ENCODE measurements at regions not wholly inside any gene's neighbourhood (a gene's known extent, or its start where the extent isn't known, plus 50 kb on each side); places are given as distances from the start of the nearest gene placed in this dataset.

DNA sequence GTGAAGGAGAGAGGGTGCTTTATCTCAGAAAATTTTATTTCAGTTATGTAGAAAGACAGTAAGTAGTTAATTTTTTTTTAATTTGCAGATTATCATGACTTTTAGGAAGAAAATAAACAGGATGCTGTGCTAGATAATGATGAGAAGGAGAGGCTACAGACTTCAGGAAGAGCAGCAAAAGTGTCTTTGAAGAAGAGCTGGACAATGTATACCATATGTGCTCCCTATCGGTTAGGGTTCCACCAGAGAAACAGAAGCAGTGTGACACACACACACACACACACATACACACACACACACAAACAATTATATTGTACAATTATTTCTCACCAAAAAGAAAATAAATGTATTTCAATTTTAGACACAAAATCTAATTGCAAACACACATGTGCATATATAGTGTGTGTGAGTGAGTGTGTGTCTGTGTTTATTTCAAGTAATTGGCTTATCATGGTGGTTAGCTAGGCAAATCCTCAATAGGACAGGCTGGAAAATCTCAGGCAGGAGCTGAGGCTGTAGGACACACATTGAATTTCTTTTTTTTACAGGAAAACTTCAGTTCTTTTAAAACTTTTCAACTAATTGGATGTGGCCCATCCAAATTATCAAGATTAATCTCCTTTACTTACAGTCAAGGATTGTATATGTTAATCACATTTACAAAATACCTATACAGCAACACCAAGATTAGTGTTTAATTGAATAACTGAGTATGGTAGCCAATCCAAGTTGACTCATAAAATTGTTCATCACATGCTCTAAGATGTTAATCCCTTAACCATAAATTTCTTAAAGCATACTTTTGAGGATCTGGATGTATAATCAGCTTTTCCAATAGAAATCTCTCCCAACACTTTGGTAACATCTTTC is 235.8 kb upstream of the DCN start:
- no peak for DNase-seq

DNA sequence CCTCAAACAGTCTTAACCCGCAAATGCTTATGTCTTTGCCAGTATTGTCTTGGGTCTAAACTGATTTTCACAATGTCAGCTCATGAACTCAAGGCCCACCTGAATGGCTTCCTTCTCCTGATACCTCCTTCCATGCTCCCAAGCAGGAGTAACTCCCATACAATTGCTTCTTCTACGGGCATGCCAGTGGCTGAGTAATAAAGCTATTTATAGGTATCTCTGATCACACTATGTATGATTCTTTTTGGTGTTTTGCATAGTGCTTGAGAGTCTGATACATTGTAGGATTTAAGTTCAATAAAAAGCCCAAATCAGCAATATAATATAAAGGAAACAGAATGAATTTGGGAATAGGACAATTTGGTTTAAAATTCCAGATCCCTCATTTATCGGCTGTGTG is 235.0 kb upstream of the DCN start:
- DNase-seq: no peak

DNA sequence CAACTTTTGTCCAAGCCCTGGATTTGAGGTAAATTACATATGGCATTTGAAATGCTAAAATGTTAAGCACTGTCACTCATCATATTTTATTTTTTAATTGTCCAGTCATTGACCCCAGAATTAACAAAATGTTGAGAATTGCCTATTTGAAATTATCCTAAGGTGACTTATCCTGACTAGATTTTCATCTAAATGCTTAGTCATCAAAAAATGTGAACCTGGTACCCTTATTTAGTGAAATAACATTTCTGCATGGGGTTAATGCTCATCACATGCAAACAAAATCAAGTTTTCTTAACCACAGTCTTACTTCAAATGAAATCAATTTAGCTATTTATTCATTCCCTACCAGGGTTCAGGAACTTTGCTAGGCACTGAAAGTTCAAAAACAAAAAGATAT is 232.0 kb upstream of the DCN start:
- DNase-seq: no peak

DNA sequence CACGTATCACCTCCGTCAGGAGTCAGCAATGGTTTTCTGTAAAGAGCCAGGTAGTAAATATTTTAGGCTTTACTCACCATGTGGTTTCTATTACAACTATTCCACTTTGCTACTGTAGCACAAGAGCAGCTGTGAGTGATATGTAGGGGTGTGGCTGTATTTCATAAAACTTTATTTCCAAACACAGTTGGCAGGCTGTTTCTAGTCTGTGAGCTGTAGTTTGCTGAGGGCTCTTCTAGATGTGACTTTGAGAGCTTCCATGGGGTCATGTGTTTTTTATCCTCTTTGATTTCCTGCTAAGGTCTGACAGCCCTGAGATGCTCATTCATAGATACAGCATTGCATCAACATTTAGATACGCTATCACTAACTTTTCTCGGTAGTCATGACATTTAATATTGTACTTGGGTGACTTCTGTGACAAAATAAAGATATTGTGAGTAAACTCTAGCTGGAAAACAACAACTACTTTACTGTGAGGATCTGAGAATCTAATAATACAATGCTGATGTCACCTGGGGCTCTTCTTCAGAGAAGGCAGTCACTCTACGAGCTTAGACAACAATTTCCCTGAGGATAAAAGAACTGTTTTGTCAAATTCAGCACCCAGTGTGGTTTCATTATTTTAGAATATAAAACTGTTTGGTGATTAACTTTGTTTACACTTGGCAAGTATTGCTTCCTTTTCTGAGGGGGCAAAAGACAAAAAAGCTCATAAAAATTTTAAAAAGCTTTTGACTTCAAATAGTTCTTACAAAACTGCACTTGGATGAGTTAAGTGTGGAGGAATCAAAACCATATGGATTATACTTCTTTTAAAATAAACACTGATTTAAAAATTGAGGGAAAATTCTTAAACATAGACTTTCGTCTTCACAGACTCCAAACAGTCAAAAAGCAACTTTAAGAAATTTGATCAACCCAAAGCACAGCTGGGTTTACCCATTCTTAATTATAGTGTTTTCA is 231.2 kb upstream of the DCN start:
- peak; percentile 55 for DNase-seq

DNA sequence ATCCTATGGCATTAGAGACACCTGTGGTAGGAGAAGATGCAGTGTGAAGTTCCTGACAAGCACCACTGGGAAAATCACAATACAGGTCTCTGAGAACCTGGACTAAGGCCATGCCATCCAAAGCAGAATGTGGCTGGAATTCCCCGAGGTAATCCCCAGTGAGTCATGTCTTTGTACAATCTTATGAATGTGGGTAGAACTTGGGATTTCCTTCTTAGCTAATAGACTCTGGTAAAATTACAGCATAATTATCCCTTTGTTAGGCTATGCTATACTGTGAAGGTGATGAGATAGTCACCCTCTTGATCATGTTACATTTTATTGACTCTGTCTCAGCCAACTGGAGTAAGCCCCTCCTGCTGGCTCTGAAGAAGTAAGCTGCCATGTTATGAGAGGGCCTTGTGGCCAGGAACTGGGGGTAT is 224.3 kb upstream of the DCN start:
- no peak for DNase-seq

DNA sequence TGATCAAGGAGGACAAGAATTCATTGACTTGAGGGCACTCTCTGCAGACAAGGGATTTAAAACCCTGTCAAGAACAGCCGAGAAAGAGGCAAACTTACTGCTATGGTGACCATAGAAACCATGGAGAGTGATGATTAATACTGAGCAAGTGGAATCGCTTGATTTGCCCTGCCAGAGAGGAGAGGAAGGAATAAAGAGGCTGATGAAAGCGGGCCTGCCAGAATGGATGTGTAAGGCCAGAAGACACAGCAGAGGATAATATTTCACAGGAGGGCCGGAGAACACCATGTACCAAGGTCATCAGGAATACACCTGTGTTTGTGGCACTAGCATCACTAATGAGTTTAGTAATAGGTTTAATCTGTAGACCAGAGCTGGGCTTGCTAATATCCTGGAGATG is 221.8 kb upstream of the DCN start:
- no peak for DNase-seq

DNA sequence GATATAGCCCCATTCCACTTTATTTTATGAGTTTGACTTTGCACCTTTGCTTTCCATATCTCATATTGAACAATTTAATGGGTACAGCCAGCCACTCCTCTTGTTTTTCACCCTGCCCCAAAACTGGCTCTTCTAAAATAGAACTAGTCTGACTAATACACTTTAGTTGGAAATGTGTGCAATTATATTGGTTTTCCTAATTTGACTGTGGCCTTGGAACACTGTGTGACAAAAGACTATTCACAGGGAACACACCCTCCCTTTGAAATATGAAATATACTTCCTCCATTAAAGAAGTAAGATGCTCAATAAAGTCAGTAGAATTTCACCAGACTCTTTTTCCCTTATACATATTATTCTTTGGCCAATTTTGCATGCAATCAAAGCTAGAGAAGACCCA is 218.6 kb upstream of the DCN start:
- DNase-seq: no peak

DNA sequence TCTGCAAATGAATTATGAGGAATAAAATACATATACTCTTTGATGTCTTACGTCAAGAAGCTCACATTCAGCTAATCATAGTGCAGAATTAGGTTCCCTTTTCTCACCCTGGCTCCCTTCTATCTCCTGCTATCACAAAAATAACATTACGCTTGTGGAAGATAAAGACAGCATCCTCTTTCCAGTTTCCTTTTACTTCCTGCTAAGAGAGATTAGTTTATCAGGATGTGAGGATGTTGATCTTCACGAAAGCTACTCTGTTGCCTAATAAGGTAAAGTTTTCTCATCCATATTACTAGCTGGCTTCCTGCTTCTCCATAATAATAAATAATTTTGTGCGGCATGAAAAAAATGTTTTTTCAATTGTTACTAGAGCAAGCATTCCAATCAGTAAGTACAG is 217.7 kb upstream of the DCN start:
- DNase-seq: no peak

DNA sequence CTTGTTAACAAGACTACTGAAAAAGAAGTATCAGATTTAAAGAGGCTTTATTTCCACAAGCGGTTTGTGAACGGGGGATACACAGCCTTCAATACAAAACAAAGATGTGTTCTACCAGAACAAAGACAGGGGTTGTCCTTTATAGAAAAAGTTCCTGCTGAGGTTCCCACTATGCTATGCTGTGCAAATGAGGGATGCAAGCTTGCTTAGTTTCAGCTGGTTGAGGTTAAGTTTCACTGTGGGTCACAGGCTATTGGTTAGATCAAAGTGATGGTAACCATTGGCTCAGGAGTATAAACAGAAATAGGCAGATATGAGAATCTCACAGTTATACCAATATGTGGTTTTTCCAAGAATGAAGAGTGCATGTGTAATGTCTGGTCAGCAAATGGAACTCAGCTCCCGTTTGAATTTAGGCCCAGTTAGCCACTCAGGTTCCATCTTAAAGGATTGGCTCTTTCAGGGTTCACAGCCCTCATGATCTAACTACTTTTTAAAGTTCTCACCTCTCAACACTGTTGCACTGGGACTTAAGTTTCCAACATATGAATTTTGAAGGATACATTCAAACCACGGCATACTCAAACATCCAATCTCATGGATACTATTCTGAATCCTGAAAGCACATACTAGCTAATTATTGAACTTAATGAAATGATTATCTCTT is 215.4 kb upstream of the DCN start:
- no peak for DNase-seq

DNA sequence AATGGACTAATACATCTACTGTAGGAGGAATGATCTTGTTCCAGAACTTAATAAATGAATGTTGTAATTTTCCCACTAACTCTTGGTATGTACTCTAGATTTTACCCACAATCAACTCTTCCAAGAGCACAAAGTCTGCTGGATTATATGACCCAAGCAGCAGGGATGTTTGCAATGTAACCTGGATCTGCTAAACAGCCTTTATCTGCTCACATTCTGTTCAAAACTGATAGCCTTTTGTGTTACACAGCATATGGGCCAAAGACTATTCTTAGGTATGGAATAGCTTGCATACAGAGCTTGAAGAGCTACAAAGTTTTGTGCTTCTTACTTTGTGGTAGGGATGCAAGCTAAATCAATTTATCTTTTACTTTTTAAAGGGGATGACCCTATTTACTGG is 213.7 kb upstream of the DCN start:
- DNase-seq: no peak

DNA sequence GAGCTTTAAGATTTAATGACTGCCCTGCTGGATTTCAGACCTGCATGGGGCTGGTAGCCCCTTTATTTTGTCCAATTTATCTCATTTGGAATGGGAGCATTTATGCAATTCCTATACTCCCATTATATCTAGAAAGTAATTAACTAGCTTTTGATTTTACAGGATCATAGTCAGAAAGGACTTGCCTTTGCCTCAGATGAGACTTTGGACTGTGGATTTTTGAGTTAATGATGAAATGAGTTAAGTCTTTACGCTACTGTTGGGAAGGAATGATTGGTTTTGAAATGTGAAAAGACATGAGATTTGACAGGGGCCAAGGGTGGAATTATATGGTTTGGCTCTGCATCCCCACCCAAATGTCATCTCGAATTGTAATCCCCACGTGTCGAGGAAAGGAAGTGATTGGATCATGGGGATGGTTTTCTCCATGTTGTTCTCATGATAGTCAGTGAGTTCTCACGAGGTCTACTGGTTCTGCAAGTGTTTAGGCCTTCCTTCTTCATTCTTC is 213.1 kb upstream of the DCN start:
- no peak for DNase-seq

DNA sequence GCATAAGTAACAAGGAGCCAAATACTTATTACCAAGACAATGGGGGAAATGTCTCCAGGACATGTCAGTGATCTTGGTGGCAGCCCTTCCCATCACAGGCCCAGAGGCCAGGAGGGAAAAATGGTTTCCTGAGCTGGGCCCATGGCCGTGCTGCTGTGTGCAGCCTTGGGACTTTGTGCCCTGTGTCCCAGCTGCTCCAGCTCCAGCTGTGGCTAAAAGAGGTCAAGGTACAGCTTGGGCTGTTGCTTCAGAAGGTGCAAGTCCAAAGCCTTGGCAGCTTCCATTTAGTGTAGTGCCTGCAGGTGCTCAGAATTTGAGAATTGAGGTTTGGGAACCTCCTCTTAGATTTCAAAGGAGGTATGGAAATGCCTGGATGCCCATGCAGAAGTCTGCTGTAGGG is 212.3 kb upstream of the DCN start:
- DNase-seq: no peak

DNA sequence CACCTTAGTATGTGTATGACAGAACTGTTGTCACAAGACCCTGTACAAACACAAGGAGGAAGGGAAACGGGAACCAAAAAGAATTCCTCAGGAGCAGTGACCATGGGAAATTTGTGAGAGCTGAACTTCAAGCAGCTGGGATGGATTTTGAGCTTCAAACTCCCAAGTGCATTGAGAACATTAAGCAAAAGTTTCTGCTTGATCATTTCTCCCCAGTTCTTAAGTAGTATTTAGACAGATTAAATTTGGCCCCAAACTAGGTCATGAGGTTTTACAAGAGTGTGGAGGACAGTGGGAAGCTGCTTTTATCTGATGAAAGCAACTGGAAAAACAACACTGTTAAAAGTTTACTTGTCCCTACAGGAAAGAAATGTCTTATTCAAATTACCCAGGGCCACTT is 206.0 kb upstream of the DCN start:
- DNase-seq: no peak

DNA sequence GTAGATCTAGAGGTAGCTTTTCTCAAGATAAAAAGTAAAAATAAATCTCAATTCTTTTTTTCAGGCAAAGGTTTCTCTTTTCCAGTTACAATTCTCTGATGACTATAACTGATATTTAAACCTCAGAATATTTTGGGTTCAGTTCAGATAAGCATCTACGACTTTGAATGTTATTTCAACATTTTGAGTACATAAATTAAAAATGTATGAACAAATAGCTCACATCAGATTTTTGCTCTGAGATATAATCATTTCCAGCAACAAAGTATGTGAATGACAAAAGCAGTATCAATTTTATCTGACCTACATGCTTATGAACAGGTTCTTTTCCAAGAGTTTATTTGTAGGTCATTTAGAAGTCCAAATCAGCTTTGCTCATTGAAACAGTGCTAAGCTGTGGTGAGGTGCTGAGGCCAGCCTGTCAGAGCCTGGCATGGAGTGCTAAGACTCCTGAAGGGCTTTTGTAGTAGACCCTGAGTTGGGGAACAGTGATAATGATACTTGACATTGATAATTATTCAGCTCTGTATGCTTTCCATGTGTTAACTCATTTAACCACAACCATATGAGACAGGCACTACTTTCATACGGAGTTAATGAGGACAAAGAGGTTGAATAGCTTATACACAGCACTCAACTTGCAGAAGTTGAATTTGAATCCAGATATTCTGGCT is 205.0 kb upstream of the DCN start:
- no peak for DNase-seq

DNA sequence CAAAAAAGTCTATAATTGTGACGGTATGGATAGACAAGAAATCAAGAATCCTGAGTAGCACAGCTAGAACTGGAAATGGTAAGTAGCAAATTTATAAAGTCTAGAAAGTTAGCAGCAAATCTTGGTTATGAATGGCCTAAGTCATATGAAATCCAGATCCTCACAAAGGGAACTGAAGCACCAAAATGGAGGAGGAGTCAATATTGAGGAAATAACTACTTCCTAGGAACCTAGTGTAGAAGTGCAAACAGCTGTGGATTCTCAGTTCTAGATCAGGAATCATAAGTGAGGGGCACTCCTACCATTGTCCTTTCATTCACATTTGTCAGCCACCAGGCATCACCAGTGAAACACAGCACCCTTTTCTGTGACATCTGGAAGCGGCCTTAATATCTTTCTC is 202.2 kb upstream of the DCN start:
- DNase-seq: no peak

DNA sequence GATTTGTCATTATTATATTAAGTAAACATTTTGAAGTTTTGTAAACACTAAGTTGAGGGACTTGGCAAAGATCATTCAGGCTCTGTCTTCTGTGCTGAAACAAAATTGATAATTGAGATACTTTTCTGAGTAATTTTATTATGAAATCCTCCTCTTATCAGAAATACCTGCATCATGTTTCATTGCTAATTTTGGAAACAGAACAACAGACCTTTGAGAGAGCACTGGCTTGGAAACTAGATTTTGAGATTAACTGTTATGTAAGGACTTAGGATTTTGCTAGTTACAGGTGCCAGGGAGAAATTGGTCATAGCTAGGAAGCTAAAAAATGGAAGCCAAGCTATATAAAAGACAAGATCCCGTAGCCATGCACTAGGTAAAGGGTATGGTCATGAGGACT is 201.7 kb upstream of the DCN start:
- DNase-seq: no peak

DNA sequence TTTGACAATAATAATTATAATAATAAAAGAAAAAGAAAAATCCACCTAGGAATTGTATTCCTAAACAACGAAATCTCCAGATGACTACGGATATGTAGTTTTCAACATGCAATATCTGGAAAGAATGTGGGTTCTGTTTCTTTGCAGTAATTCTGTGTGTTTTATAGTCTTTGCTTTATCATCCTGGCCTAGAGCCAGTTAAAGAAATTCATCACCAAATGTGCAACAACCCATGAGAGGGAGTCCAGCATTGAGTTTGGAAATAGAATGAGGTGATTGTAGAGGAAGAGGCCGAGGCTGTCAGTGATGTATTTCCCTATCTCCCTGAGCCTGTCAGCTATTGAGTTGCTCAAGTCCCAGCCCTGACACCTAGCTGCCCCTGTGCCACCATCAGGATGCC is 200.5 kb upstream of the DCN start:
- DNase-seq: peak; percentile 28

DNA sequence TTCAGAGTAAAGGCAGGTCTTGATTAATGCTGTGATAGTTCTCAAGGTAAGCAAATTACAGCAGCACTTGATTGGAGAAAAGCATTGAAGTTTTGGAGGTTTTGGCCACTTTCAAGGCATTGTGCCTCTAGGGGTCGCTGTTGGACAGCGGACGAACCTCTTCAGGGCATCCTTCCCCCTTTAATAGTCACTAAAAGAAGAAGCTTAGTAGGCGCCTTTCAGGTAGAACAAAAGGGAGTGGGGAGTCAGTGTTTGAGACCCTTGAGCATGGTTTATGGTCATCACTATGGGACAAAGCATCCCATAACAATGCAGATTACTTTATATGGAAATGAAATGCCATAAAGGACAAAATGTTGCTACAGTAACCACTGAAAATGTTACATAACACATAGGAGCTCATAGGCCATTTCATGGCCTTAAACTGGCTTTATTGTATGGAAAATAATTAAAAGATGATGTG is 199.5 kb upstream of the DCN start:
- peak; percentile 75 for DNase-seq

DNA sequence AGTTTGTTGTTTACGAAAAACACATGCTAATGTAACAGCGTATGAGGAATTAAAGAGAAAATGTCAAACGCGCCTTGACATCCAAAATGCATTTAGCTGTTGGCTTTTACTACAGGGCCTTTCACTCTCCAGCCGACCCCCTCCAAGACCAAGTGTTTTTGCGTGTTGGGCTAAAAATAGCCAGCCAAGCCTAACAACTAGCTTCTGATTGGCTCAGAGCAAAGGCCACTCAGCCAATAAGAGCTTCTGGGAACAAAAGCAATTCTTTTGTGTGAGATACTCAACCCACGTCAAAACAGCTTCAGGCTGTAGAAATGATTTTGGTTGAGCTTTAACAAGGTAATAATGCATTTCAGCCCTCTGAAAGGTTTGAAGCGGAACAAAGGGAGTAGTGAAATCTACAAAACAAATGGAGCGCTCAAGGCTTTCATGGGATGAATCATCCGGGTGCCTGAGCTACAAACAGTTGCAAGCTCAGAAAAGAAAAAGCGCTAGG is 198.7 kb upstream of the DCN start:
- peak; percentile 88 for DNase-seq

DNA sequence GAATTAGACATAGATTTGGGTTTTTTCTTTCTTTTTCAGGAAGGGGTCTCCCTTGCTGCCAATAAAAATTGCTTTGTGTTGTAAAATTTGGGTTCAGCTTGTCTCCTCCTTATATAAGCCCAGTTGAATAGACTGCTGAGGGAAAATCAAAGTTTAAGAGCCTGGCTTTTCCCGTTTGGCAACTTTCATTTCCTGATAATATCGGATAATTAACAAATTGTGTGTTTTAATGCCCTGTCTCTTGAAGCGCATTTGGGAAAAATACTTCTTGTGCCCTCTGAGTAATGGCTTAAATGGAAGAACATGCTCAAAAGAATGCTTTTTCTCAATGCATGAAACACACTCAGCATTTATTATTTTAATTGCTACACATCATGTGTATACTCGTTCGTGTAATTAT is 198.0 kb upstream of the DCN start:
- DNase-seq: no peak

DNA sequence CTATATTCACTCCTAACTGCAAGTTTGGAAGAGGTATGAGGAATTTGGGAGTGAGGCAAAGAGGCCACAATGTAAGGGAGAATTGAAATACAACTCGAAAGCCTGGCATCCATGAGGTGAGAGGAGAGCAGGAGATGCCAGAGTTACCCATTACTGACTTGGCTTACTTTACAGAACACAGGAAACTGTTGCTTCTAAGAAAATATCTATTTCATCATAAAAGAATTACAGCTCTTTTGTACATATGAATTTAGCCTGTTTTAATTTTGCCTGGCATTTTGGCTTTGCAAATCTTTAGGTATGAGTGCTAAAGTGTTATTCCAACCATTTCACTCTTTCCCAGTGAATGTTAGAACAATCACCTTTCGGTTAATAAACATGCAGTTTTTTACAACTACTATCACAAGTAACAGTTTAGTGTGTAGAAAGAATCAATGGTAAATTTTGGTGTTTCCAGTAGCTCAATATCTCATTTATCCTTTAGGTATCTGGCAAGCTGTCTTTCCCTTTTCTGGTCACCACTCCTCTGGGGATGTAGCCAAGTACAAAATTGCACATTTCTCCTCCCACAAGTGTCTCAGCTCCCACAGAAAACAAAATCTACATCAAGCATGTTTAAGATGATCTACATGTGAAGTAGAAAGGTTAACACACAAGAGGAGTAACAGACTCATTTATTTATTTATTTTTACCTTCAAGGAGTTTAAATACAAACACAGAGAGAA is 196.6 kb upstream of the DCN start:
- DNase-seq: no peak

DNA sequence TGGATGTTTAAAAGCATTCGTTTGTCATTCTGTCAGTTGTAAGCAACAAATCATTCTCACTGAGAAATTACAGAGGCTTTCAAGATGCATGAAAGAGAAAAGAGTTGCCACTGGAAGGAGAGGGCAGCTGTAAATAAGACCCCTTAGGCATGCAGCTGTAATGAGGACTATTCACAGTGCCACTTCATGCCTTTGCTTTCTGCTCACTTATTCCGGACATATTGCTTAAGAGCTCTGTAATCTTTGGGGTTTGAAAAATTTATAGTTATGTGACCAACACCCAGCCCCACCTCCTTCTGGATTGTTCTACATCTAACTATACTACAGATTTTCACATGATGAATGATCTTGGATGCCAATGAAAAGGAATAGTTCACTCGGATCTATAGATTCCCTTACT is 194.8 kb upstream of the DCN start:
- no peak for DNase-seq
